ENCODE measurements at regions not wholly inside any gene's neighbourhood (a gene's known extent, or its start where the extent isn't known, plus 50 kb on each side); places are given as distances from the start of the nearest gene placed in this dataset.

DNA sequence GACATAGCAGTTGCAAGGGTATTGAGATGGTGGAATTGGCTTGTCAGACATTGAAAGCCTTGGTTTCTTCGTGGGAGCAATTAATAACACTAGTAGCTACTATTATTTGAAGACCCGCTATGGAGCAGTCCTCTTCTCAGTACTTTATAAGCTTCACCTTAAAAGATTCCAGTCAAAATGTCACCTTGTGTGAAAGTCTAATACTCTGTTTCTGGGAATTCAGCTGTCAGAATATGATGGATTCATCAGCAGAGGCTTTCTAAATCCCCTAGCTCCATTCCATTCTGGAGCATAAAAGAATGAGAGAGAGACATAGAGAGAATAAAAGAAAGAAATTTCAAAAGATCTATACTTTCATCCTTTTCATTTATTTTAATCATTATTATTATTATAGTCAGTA lies 375.9 kb upstream of the ADGRL2 start:
- TF ChIP-seq, protein P1, sequence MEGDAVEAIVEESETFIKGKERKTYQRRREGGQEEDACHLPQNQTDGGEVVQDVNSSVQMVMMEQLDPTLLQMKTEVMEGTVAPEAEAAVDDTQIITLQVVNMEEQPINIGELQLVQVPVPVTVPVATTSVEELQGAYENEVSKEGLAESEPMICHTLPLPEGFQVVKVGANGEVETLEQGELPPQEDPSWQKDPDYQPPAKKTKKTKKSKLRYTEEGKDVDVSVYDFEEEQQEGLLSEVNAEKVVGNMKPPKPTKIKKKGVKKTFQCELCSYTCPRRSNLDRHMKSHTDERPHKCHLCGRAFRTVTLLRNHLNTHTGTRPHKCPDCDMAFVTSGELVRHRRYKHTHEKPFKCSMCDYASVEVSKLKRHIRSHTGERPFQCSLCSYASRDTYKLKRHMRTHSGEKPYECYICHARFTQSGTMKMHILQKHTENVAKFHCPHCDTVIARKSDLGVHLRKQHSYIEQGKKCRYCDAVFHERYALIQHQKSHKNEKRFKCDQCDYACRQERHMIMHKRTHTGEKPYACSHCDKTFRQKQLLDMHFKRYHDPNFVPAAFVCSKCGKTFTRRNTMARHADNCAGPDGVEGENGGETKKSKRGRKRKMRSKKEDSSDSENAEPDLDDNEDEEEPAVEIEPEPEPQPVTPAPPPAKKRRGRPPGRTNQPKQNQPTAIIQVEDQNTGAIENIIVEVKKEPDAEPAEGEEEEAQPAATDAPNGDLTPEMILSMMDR (IDR thresholded peaks at IDR 0.05) = no peak
- TF ChIP-seq POLR2AphosphoS5 (IDR thresholded peaks at IDR 0.05) (no peak), POLR2A (IDR thresholded peaks at IDR 0.05) (no peak)

Measured in breast epithelium (tissue), 3 donors.